ENCODE measurements at regions not wholly inside any gene's neighbourhood (a gene's known extent, or its start where the extent isn't known, plus 50 kb on each side); places are given as distances from the start of the nearest gene placed in this dataset.
A peak's percentile ranks its signal among the peaks of the same experiment; 100 is the strongest.

DNA sequence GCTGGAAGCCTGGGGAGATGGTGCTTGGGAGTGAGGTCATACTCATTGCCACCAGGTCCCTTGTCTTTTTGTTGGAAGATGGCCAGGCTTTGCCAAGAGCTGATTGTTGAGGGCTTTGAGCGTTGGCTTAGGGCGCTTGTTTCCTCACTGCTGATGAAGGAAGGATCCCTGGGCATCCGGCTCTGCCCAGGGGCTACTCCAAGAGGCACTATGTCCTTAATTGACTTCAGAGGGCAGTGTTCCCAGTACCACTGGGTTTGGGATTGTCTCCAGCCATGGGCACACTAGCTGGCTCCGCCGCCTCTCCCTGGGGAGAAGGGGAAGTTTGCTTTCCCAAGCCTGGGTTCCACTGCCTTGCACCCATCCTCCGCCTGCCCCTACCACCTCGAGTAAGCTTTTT lies 57.2 kb upstream of the RGMA start:
- TF ChIP-seq, protein P1, sequence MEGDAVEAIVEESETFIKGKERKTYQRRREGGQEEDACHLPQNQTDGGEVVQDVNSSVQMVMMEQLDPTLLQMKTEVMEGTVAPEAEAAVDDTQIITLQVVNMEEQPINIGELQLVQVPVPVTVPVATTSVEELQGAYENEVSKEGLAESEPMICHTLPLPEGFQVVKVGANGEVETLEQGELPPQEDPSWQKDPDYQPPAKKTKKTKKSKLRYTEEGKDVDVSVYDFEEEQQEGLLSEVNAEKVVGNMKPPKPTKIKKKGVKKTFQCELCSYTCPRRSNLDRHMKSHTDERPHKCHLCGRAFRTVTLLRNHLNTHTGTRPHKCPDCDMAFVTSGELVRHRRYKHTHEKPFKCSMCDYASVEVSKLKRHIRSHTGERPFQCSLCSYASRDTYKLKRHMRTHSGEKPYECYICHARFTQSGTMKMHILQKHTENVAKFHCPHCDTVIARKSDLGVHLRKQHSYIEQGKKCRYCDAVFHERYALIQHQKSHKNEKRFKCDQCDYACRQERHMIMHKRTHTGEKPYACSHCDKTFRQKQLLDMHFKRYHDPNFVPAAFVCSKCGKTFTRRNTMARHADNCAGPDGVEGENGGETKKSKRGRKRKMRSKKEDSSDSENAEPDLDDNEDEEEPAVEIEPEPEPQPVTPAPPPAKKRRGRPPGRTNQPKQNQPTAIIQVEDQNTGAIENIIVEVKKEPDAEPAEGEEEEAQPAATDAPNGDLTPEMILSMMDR (IDR thresholded peaks at IDR 0.05; ENCODE audit: control extremely low read depth, extremely low read depth, low read depth, missing control alignments): no peak
- no peak for DNase-seq (ENCODE audit: extremely low spot score)
- POLR2A ChIA-PET: no interaction called here
- CTCF ChIA-PET: no interaction called here

DNA sequence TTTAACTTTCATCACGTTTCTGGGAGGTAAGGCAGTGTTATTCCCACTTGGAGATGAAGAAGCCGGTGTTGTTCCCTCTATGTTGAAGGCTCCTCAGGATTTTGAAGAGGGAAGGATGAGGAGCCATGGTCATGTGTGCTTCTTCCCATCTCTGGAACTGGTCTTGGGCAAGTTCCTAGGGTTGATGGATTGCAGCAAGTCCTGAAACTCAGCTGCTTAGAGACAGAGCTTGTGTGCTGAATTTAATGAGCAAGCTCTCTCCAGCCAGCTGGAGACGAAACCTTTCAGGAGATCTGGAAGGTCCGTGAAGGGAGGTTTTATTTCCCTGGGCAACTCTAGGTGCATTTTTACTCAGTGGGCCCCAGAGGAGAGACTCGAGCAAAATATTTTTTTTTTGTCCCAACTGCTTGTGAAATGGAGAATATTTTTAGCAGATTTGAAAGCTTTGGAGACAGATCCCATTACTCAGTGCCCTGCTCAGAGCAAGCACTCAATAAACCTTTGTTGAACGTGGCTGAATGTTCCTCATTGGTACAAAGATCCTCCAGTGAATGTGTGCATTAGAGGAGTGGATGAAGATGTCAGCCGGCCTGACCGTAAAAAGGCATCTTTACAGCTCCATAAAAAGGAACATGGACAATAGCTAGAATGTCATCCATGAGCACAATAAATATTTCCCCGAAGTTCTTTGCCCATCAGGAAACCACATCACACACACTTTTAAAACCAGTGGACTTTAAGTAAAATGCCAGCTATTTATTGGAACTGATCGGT lies 55.6 kb upstream of the RGMA start:
- ChIA-PET POLR2A (no interaction called here), CTCF (interaction anchor here (0.8 kb wide), 1 partner anchor 28 kb away, joined by 3 read pairs; no protein-coding TSS in a partner anchor)
- TF ChIP-seq, protein P1 (IDR thresholded peaks at IDR 0.05; ENCODE audit: control extremely low read depth, extremely low read depth, low read depth, missing control alignments): no peak
- no peak for DNase-seq (ENCODE audit: extremely low spot score)

DNA sequence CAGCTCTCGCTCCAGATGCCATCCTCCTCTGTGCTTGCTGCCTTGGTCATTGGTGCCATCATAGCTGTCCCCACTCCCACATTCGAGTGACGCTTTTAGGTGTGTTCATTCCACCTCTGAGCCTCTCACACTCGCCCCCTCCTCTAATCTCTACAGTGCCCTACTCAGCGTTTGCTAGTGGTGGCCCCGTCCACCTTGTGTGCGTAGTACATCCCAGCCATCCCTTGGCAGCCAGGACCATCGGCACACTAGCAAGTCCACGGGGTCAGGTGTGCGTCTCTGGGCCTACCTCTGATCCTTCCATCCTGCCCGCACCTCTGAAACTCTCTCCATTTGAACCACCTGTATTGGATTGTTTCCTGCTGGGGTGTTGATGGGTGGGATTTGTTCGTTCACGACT lies 54.2 kb upstream of the RGMA start:
- TF ChIP-seq, protein P1 (IDR thresholded peaks at IDR 0.05; ENCODE audit: control extremely low read depth, extremely low read depth, low read depth, missing control alignments): no peak
- POLR2A ChIA-PET: no interaction called here
- CTCF ChIA-PET: no interaction called here
- DNase-seq (ENCODE audit: extremely low spot score): no peak

DNA sequence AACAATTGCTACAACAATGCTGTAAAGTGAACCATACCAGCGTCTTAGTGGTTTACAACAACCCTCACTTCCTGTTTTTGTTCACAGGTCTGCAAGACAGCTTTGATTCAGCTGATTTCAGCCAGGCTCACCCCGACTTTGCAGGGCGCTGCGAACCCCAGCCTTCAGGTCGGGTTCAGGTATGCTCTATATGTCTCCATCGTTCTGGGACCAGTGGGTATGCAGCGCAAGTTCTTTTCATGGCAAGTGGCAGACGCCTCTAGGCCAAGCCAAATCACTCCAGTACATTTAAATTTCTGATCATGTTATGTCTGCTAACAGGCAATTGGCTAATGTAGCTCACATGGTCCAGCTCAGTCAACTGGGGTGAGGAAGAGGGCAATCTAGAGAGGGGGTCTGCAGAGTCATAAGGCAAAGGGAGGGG lies 52.4 kb upstream of the RGMA start:
- ChIA-PET CTCF (no interaction called here), POLR2A (no interaction called here)
- TF ChIP-seq, protein P1 (IDR thresholded peaks at IDR 0.05; ENCODE audit: control extremely low read depth, extremely low read depth, low read depth, missing control alignments): no peak
- peak; percentile 37 for DNase-seq (ENCODE audit: extremely low spot score)

DNA sequence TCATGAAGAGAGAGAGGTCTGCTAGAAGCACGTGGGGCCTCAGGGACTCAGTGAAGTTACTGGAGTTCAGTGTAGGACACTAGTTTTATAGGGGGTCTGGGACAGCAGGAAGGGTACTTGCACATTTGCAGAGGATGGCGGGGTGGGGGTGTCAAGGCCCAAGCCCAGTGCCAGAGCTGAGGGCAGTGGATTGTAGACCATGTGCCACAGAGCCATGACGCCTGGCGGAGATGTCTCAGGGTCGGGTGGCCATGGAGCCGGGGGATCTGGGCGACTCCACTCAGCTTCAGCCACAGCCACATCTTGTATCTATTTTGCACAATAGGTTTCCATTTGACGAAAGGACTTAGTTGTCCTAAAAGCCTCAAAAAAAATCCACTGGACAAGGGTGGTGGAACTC lies 50.4 kb upstream of the RGMA start:
- TF ChIP-seq, protein P1 (IDR thresholded peaks at IDR 0.05; ENCODE audit: control extremely low read depth, extremely low read depth, low read depth, missing control alignments): no peak
- ChIA-PET POLR2A (no interaction called here), CTCF (no interaction called here)
- DNase-seq (ENCODE audit: extremely low spot score): no peak

DNA sequence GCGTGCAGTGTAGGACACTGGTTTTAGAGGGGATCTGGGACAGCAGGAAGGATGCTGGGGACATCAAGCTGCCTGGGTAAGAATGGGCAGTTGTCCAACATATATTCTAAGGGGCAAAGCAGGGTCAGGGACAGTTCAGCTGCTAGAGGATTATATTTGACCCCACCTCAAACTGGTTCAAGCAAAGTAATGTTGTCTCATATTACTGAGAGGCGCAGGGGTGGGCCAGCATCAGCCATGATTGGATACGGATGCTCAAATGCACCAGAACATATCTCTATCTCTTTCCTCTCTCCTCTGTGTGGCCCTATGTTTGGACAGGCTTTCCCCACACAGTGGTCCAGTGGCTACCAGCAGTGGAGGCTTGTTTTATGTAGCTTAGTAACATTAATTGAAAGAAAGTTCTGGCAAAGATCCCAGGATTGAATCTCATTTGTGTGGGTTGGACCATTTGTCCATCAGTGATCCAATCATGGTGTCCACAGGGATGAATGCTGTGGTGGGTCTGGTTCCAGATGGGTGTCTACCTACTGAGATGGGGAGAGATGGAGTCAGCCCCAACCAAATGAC lies 49.8 kb upstream of the RGMA start:
- POLR2A ChIA-PET: no interaction called here
- no peak for DNase-seq (ENCODE audit: extremely low spot score)
- CTCF ChIA-PET: no interaction called here
- TF ChIP-seq, protein P1 (IDR thresholded peaks at IDR 0.05; ENCODE audit: control extremely low read depth, extremely low read depth, low read depth, missing control alignments): no peak

All from GM10248 (cell line).